ENCODE measurements at regions not wholly inside any gene's neighbourhood (a gene's known extent, or its start where the extent isn't known, plus 50 kb on each side); places are given as distances from the start of the nearest gene placed in this dataset.

DNA sequence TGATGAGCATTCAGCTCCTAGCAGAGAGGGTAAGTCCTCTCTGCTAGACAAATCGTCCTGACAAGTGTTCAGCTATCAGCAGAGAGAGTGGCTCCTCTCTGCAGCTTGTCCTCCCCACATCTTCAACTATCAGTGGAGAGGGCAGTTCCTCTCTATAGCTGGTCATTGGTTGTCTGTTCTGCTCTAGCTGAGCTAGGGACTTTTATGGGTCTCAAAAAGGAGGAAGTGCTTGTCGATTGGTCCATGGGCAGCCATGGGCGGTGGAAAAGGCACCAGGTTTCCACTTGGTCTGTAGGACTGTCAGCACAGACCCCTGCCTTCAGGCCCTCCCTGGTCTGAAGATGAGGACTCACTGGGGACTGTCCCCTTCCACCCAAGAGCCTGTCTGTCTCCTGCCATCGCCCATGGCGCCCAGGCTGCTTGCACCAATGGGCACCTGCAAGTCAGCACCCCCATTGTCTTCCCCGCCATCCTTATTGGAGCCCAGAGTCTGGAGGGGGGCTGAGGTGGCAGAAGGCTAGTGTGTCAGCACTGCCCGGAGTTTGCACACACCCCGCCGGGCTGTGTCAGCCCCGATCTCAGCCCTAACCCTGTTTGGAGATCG lies 264.7 kb downstream of the ZBBX start:
- Histone ChIP-seq H4K91ac (ENCODE audit: insufficient read depth, low read depth, low read length) (no peak overlapping the region), H2AFZ (replicated peaks; ENCODE audit: low read length, poor library complexity) (no peak overlapping the region), H3K4me1 (ENCODE audit: control insufficient read depth, insufficient read depth, low read length) (no peaks in the 10 kb centered on the region), H2BK15ac (ENCODE audit: low read depth, low read length) (no peak overlapping the region), H3K9ac (ENCODE audit: low read depth, low read length) (no peak overlapping the region), H4K20me1 (ENCODE audit: insufficient read depth, low read length) (no peaks in the 10 kb centered on the region), H3K23ac (ENCODE audit: low read depth, low read length) (no peak overlapping the region), H4K5ac (ENCODE audit: low read depth, low read length) (no peak overlapping the region), H3K9me1 (ENCODE audit: insufficient read depth, low read length) (no peaks in the 10 kb centered on the region), H3K27me3 (ENCODE audit: control insufficient read depth, insufficient read depth, low read length) (no peaks in the 10 kb centered on the region), H2AK9ac (replicated peaks; ENCODE audit: low read depth, low read length, poor library complexity) (no peak overlapping the region), H2AK5ac (ENCODE audit: low read depth, low read length) (no peak overlapping the region), H4K8ac (ENCODE audit: low read depth in 2 of 2, low read length in 2 of 2) (no peak overlapping the region), H3K4me3 (ENCODE audit: insufficient read depth, low read depth, low read length) (no peak overlapping the region), H3K14ac (replicated peaks; ENCODE audit: low read depth, low read length) (no peak overlapping the region), H3K4ac (ENCODE audit: low read depth, low read length) (no peak overlapping the region), H3K79me1 (ENCODE audit: low read depth in 1 of 2, low read length in 2 of 2) (no peaks in the 10 kb centered on the region), H2BK20ac (ENCODE audit: low read depth, low read length) (no peak overlapping the region), H3K56ac (ENCODE audit: extremely low read depth, insufficient read depth, low read length) (no peak overlapping the region), H3K4me2 (ENCODE audit: low read depth, low read length) (no peak overlapping the region), H3K9me3 (ENCODE audit: control insufficient read depth, insufficient read depth, low read length) (peaks cover 18% of the 10 kb centered on the region), H2BK5ac (ENCODE audit: low read depth, low read length, poor library complexity, severe bottlenecking) (no peak overlapping the region), H3K36me3 (ENCODE audit: control insufficient read depth, insufficient read depth, low read length) (no peaks in the 10 kb centered on the region), H3K27ac (ENCODE audit: insufficient read depth, low read length) (no peak overlapping the region), H2BK120ac (ENCODE audit: low read depth, low read length) (no peak overlapping the region), H3K18ac (ENCODE audit: low read depth, low read length) (no peak overlapping the region)
- TF ChIP-seq MXI1 (IDR thresholded peaks at IDR 0.05; ENCODE audit: borderline replicate concordance, low read depth, low read length) (no peak), RAD21 (IDR thresholded peaks at IDR 0.05; ENCODE audit: low read length) (no peak)
- BruUV-seq (replicated peaks), result no TSS peak
- ATAC-seq (ENCODE audit: low read depth) (no peak), DNase-seq (no peak)
- WGBS, 2 experiments (ENCODE audit: extremely low coverage in 2 of 2, insufficient read length in 1 of 2), result 65% methylated on average over 2 of the region's 11 CpGs; no CpG with 5 or more reads in 1 of the 2 experiments
- in situ Hi-C loops (cut with MboI; ENCODE audit: low sequenced_read_pairs) (no loop called here), dilution Hi-C loops (cut with HindIII; ENCODE audit: low sequenced_read_pairs, unreplicated experiment) (no loop called here), intact Hi-C loops (cut with micrococcal nuclease) (no loop called here)
- CTCF ChIA-PET, result no interaction called here
- POLR2A ChIA-PET (ENCODE audit: unreplicated experiment), result no interaction called here

Data from IMR-90 (cell line).